NCI-H446 treated with DMSO at 0.1 percent for 48 hours (cell line): ENCODE measurements at regions not wholly inside any gene's neighbourhood (a gene's known extent, or its start where the extent isn't known, plus 50 kb on each side); places are given as distances from the start of the nearest gene placed in this dataset.
"Not testable (repeated sequence)": the region's sequence is repeated elsewhere in the genome, so short reads cannot be mapped to it uniquely, and the experiment has no call there.

Experiments used
- DNase-seq: peaks from one replicate; lab custom pipeline; 2025; lab: John Stamatoyannopoulos, UW

DNA sequence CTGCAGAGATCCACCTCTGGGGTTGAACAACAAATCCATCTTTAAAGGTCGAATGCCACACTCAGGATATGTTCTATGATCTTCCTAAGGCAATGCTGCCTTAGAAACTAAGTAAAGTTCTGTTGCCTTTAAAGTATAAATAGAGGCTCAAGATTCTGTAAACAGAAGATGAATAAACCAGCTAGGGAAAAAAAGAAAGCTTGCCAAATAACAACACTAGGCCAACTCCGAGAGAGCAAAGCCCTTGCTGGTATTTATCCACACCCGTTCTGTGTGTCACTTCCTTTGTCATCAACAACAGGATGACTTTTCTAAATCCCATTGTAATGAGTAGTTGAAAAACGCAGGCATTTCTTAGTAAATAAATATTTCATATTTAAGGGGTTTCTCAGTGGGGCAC, 330.0 kb upstream of the GLI3 start:
- DNase-seq = no peak

DNA sequence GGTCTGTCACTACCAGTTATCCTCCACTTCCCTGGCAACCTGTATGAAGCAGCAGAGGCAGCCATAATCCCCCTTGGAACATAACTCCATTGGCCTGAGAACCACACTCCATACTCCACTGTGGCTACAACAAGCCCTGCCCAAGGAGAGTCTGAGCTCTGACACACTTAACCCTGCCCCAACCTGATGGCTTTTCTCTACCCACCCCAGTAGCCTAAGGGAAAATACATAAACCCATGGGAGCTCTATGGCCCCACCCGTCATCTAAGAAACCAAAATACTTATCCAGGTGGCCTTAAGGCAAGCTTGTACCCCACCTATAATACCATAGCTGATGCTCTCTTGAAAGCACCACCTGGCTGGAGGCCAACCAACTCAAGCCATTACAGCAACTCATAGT, 324.8 kb upstream of the GLI3 start:
- DNase-seq = no peak

DNA sequence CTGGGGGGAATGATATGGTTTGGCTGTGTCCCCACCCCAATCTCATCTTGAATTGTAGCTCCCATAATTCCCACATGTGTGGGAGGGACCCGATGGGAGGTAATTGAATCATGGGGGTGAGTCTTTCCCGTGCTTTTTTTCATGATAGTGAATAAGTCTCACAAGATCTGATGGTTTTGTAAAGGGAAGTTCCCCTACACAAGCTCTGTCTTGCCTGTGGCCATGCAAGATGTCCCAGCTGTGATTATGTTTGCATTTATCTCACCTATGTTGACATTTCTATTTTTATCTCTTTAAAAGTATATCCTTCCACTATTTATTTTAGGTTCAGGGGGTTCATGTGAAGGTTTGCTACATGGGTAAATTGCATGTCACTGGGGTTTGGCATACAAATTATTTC, 323.9 kb upstream of the GLI3 start:
- DNase-seq = no peak

DNA sequence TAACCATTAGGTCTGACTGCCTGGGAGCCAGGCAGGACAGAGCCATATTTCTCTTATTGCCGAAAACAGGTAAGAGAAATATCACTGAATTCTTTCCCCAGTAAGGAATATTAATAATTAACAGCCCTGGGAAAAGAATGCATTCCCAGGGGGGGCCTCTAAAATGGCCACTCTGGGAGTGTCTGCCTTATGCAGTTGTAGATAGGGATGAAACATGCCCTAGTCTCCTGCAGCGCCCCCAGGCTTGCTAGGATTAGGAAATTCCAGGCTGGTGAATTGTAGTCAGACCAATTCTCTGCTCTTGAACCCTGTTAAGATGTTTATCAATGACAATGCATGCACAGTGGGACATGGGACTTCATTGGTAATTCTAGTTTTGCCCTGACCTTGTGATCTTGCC, 317.9 kb upstream of the GLI3 start:
- DNase-seq = not testable (repeated sequence)

DNA sequence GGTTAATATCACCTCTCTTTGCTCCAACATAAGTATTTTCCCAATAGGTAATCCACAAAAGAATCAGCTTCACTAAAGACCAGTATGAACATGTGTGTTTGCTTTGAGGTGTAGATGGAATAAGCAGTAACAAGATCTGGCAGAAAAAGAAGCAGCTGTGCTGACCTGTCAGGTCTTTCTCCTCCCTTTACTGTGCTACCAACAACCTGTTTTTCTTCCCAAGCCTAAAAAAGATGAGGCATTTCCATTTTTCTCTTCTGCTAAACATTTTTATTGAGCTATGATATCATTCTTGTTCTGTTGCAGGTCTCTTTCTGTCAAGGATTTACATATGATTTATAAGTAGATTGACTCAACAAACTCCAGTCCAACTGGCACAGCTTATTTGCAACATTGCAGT, 315.2 kb upstream of the GLI3 start:
- DNase-seq = no peak

DNA sequence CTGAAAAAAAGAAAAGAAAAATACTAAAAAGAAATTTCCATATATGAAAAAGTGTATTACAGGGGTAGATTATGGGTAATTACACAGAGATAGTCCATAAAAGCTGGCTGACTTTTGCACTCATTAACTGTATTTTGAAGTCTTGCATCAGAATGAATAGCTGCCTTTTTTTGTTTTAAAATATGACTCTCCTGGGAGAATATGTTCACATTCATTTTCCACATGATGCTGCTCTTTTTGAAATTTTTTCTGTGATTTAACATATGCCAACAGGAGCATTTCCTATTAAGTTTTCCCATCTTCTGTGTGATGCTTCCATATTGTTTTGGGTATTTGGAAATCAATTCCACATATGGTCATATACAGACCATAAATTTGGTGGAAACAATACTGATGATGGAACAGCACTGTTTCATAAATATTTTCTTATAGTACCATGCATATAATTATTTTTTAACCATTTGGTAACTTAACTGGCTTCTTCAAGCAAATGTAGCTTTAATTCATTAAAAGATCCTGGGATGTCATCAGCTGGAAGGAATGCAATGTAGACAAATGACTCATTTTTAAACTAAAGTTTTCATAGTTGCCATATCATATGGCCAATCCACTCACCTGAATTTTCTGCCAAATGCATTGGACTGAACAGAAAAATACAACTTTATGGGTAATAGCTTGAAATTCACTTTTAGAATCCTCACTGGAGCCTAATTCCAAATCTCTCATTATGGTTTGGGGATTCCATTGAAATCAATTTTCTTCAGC, 313.9 kb upstream of the GLI3 start:
- no peak for DNase-seq

DNA sequence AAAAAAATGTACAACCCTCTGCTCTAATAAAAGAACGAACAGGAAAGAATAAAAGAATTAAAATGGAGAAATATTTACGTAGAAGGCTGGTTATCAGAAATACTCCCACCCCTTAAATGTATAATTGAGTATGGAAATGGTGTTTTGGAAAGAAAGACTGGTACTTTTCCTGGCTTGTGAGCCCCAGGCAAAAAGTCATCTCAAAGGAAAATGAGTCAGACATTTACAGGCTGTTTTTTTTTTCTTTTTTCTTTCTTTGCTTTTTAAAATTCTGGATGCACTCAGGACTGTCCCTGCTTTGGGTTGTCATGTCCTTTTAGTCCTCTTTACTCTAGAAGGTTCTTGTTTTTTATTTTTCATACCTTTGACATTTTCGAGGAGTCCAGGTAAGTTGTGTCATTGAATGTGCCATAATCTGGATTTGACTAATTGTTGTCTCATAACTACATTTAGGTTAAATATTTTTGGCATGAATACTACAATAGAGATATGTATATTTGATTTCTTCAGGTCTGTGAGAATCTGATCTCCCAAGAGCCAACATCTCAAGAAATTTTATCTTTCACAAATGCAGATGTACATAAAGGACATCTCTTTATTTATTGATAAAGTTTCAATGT, 313.0 kb upstream of the GLI3 start:
- no peak for DNase-seq

DNA sequence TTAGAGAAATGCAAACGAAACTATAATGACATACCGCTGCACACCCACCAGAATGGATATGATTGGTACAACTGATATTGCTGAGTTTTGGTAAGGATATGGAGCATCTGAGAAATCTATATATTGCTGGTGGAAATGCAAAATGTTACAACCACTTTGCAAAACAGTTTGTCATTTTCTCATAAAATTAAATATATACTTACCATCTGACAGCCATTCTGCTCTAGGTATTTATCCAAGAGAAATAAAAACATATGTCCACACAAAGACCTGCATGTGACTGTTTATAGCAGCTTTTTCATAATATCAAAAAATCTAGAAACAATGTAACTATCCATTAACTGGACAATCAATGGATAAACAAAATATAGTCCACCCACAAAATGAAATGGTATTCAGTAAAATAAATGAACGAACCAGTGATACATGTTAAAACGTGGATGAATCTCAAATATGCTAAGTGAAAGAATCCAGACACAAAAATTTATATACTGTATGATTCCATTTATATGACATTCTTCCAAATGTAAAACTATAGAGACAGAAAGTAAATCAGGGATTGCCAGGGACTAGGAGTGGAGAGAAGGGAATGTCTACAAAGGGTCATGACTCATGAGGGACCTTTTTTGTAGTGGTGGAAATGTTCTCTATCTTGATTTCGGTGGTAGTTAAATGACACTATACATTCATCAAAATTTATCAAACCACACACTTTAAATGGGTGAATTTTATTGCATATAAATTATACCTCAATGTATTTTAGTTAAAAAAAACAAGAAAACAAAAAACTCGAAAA, 312.0 kb upstream of the GLI3 start:
- no peak for DNase-seq

DNA sequence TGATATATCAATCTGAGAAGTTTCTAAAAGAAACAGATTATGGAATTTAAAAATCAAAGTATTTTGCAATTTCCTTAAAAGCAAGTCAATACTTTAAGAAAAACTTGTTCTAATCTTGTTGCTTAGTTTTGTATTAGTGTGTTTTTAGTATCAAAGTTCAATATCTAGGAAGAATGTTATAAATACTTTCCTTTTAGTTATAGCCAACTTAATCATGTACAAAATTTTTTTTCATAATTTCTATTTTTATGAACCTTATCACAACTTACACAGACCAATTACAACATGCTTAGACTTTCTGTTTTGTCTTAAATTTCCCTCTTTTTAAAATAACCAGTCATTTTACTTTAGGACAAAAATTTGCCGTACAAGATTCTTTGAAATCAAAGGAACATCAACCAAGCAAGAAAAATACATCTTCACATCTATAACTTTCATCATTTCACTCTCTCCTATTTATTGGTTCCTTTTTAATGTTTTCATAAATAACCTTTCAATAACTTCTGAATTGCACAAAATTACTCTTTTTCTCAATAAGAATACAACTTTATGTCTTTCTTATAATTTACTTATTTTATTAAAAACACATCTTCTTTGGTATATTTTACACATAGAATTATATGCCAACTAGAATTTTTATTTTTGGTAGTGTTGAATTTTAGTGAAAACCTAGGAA, 308.2 kb upstream of the GLI3 start:
- no peak for DNase-seq

DNA sequence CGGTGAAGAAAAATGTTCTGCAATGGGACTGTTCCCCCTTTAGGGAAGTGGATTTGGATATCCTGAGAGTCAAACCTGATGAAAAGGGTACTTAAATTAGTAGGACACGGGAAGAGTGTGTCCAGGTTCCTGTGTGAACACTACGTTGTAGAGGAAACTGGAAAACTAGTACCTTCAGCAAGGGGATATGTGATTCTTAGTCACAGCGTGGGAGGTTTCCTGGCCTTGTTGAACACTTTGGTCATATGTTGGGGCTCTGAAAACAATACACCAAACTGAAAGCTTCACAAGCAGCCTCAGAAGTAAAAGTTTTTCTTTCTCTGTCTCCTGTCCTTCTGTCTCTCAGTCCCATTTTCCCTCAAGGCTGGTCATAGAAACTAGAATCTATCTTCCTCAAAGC, 306.9 kb upstream of the GLI3 start:
- DNase-seq = no peak

DNA sequence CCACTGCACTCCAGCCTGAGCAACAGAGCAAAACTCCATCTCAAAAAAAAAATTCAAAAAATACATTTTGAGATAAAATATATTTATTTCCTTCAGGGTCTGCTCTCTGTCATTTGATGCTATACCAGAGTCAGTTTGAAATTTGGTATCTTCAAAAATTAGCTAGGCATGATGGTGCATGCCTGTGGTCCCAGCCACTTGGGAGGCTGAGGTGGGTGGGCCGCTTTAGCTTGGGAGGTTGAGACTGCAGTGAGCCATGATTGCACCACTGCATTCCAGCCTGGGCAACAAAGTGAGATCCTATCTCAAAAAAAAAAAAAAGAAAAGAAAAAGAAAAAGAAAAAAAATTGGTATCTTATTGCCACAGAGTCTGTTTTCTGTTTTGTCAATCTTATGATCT, 305.4 kb upstream of the GLI3 start:
- not testable (repeated sequence) for DNase-seq

DNA sequence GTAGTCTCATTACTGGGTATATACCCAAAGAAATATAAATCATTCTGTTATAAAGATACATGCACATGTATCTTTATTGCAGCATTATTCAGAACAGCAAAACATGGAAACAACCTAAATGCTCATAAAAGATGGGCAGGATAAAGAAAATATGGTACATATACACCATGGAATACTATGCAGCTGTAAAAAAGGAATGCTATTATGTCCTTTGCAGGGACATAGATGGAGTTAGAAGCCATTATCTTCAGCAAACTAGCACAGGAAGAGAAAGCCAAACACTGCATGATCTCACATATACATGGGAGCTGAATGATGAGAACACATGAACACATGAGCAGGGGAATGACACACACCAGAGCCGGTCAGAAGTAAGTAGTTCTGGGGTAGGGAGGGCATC, 297.4 kb upstream of the GLI3 start:
- DNase-seq = no peak

DNA sequence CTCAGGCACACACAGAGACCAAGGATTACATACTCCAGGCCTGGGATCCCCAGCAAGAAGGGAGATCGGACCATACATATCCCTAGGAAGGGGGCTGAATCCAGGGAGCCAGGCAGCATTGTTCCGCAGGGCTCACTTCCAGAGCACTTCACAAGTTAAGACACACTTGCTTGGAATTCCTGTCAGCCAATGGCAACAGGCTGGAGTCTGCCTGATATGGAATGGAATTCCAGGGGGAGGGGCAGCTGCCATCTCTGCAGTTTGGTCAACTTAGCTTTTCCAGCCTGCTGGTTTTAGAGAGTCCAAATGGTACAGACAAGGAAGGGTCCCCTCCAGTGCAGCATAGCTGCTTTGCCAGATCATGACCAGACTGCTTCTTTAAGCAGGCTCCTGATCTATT, 290.0 kb upstream of the GLI3 start:
- DNase-seq = no peak

DNA sequence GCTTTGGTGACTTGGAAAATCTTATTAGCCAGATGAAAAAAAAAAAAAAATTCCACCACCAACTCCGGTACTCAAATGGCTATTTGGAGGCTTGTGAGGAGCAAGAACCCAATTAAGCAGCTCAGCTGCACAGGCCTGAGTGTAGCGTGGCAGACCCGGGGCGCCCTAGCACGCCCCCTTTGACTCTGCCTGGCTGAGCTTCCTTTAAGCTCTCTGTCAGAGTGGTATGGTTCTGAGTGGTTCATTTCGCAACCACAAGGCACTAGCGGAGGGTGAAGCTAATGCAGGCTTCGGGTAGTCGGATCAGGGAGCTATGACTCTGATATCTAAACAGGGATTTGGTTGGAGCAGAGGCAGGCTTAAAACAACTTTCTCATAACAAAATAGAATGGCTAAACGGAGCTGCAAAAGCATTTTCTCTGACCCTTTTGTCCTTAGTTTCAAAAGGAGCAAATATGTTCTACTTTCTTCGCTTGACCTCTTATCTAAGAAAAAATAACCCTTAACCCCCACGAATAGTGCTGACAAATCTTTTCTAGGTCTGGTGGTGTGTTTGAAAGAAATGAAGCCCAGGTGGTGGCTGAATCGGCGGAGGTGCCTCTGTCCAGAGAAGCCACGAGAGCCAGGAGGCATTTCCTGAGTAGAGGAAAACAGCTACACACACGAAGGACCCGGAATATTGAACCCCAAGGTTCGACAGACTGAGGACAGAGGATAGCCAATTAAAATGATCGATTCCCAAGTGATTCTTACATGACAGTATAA, 285.4 kb upstream of the GLI3 start:
- DNase-seq = no peak

DNA sequence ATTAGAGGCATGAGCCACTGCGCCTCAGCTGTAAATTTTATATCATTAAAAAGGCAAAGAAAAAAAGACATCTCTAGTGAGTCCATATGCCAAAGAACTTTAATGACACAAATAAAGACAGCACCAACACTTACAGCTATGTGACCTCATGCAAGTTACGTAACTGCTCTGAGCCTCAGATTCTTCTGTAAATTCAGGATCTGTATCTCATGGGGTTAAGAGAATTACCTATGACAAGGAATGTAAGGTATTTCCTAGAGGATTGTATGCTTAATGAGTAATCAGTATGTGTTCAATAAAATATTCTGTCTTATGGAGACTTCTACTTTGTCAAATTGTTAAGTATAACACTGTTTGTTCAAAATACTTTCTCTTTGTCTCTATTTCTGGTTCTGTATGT, 274.0 kb upstream of the GLI3 start:
- no peak for DNase-seq

DNA sequence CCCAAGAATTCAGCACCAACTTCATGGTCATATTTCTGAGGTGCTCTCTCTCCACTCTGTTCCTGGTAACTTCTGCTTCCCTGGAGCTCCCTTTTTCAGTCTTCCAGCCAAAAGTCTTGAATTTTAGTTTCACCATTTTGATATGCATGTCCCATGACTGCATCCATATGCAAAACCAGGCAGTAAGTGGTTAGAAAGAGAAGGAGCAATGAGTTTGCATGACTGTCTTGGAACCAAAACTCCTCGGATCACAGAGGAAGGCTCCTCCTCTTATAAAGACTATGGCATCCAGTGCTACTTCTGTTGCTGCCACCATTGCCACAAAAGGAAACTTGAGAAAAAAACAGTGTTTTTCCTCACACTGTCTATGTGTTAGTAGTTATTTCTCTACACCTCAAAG, 269.1 kb upstream of the GLI3 start:
- no peak for DNase-seq

DNA sequence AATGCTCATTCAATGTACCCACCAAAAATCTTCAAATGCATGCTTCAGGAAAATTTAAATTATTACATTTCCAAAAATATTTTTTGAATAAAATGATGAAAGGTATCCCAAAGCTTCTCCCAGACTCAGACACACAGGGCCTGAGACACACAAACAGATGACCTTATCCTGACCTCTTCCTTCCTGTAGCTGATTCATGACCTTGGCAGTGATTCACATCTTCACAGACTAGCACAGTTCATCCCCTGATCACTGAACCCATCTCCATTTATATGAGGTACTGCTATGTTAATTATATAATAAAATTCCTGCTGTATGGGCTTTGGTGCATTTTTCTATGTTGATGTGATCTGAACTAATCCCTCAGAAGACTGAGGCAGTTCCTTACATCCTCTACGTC, 265.0 kb upstream of the GLI3 start:
- DNase-seq = no peak

DNA sequence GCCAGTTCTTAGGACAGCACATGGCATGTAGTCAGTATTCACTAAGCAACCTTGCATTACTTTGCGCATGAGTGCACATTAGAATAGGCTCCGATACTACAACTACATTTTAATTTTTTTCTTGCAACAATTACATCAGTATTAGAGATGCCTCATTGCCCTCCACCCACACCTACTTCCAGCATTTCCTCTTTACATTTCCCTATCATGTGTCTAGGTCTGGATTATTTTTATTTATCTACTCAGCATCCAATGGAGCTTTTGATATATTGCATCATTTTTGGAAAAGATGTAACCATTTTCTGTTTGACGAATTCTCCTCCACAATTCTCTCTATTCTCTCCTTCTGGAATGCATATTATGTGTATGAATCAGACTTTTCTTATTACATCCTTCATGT, 258.2 kb upstream of the GLI3 start:
- DNase-seq = no peak

DNA sequence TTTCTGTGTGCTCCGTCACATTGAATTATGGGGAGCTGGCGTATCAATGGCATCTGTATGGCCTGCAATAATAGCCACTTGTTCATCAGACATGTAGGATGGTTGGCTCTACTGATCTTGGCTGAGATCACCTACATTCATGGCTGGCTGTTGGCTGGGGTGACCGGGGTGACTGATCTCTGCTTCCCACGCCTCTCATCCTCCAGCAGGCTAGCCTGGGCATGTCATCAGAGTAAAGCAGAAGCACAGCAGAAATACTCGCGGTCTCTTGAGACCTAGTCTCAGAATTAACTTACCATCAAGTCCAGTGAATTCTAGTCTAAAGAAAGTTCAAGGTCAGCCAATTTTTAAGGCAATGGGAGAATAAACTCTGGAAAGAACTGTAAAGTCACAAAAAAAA, 257.7 kb upstream of the GLI3 start:
- DNase-seq = no peak

DNA sequence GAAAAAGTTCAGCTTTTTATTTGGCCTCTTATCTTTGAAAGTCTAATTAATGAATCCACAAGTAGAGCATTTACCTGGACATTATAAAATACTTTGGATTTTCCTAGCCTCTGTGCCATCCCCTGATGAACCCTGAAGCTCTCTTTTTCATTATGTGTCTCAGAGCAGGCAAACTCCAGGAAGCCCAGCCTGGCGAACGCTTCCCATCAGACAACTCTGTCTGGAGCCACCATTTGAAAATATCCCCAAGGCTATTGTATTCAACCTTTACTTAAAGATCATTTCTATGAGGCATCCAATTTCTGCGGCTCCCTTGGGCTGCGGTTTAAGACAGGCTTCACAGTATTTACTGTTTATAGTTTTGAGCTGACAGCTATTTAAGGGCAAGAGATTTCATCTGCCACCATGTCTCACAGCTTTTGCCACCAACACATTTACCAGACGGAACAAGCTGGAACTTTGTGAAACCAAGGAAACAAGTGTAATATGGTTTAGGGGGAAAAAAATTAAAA, 257.2 kb upstream of the GLI3 start:
- no peak for DNase-seq

DNA sequence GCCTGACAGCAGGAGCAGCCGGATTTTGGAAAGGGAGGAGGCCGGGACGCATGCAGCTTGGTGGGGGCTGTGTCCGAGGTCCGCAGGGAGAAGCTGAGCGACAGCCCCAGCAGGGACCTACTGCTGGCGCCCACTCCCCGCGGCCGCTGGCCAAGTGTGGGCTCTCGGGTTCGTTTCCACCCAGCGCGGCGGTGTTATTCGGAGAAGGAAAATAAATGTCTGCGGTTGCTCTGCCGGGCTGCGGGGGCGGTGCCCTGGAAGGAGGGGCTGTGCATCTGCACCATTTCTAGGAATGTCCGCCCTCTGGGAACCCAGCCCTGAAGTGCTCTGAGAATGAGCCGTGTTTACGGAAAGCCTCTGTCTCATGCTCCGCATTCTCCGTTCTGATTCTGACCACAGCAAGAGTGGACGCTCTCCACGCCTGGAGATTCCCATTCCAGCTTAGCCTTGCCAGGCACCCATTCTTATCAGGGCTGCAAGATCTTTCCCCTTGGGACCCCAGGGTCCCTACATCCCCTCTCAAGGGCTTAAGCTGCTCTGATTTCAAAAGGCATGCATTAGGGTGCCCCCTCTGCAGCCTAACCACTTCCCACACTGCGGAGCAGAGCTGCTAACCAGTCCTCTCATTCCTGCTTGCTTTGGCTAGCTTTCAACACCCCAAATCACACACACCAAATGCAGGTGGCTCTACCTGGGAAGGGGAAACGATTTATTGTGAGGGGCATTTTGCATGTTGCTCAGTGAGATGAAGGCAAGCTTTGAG, 256.6 kb upstream of the GLI3 start:
- DNase-seq = no peak
